Liver (tissue), 3 donors: ENCODE measurements at regions not wholly inside any gene's neighbourhood (a gene's known extent, or its start where the extent isn't known, plus 50 kb on each side); places are given as distances from the start of the nearest gene placed in this dataset.

Experiments used
- ATF3 ChIP-seq: IDR thresholded peaks from 2 replicates; pipeline ENCODE4 v1.6.1; 2016; ENCODE audit warnings: antibody characterized with exemption
- CTCF ChIP-seq: fragments of 150-350 bp; IDR thresholded peaks from 2 replicates; pipeline ENCODE4 v1.5.1; 2017; ENCODE audit warnings: improper control_type of control experiment, low read depth, low read length; ENCODE audit not compliant: missing input control
- EGR1 ChIP-seq, 2 donors: IDR thresholded peaks; 2 replicates each; pipeline ENCODE4 v1.6.1; 2016 to 2018; ENCODE audit warnings: antibody characterized with exemption in 2 of 2, low read depth in 2 of 2
- FOXA2 ChIP-seq: IDR thresholded peaks from 2 replicates; pipeline ENCODE4 v1.6.1; 2016; ENCODE audit warnings: antibody characterized with exemption
- GABPA ChIP-seq, 2 donors: IDR thresholded peaks in 1 of 2; conservative IDR thresholded peaks in 1 of 2; 2 replicates each; pipeline ENCODE4 v1.6.1; 2016; ENCODE audit warnings: antibody characterized with exemption in 2 of 2, mild to moderate bottlenecking in 1 of 2, moderate library complexity in 1 of 2
- SP1 ChIP-seq: IDR thresholded peaks from 2 replicates; pipeline ENCODE4 v1.6.1; 2018; ENCODE audit warnings: antibody characterized with exemption, mild to moderate bottlenecking
- YY1 ChIP-seq: IDR thresholded peaks from 2 replicates; pipeline ENCODE4 v1.6.1; 2016; ENCODE audit warnings: antibody characterized with exemption, mild to moderate bottlenecking
- ZBTB33 ChIP-seq: IDR thresholded peaks from 2 replicates; pipeline ENCODE4 v1.6.1; 2016; ENCODE audit warnings: antibody characterized with exemption
- TF ChIP-seq, protein P1 (sequence below): IDR thresholded peaks from 2 replicates; pipeline ENCODE4 v1.6.1; 2016; ENCODE audit warnings: antibody characterized with exemption, mild to moderate bottlenecking
- TF ChIP-seq, protein P2 (sequence below): IDR thresholded peaks from 2 replicates; pipeline ENCODE4 v1.6.1; 2016; ENCODE audit warnings: antibody characterized with exemption
- donor health status: healthy.
- donor health status: healthy.

DNA sequence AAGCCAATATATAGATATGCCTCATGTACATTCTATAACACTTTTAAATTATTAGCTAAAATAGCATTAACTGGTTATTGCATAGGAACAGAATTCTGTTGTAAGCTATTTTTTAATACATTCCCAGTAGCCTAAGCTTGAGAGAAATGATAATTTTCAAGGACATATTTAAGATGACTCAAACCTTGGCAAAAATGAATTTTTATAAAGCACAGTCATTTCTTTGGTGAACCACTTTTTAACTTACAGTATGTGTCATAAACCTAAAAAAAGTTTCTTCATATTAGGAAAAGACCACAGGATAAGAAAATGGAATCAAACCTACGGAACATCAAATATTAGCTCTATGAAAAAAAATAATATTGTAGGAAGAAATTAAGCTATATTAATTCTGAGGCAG, 986.3 kb downstream of the STIM2 start:
- TF ChIP-seq, protein P1, sequence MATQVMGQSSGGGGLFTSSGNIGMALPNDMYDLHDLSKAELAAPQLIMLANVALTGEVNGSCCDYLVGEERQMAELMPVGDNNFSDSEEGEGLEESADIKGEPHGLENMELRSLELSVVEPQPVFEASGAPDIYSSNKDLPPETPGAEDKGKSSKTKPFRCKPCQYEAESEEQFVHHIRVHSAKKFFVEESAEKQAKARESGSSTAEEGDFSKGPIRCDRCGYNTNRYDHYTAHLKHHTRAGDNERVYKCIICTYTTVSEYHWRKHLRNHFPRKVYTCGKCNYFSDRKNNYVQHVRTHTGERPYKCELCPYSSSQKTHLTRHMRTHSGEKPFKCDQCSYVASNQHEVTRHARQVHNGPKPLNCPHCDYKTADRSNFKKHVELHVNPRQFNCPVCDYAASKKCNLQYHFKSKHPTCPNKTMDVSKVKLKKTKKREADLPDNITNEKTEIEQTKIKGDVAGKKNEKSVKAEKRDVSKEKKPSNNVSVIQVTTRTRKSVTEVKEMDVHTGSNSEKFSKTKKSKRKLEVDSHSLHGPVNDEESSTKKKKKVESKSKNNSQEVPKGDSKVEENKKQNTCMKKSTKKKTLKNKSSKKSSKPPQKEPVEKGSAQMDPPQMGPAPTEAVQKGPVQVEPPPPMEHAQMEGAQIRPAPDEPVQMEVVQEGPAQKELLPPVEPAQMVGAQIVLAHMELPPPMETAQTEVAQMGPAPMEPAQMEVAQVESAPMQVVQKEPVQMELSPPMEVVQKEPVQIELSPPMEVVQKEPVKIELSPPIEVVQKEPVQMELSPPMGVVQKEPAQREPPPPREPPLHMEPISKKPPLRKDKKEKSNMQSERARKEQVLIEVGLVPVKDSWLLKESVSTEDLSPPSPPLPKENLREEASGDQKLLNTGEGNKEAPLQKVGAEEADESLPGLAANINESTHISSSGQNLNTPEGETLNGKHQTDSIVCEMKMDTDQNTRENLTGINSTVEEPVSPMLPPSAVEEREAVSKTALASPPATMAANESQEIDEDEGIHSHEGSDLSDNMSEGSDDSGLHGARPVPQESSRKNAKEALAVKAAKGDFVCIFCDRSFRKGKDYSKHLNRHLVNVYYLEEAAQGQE: no peak
- no peak for TF ChIP-seq SP1
- TF ChIP-seq CTCF: no peak
- no peak for TF ChIP-seq EGR1 (IDR thresholded peaks at IDR 0.05; ENCODE audit: low read depth in 2 of 2)
- TF ChIP-seq, protein P2, sequence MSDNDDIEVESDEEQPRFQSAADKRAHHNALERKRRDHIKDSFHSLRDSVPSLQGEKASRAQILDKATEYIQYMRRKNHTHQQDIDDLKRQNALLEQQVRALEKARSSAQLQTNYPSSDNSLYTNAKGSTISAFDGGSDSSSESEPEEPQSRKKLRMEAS: no peak
- TF ChIP-seq YY1: no peak
- no peak for TF ChIP-seq FOXA2
- no peak for TF ChIP-seq ATF3
- TF ChIP-seq ZBTB33: no peak
- TF ChIP-seq GABPA (IDR thresholded peaks at IDR 0.05 in 1 of 2, conservative IDR thresholded peaks at IDR 0.05 in 1 of 2): no peak
